ENCODE measurements at regions not wholly inside any gene's neighbourhood (a gene's known extent, or its start where the extent isn't known, plus 50 kb on each side); places are given as distances from the start of the nearest gene placed in this dataset.

DNA sequence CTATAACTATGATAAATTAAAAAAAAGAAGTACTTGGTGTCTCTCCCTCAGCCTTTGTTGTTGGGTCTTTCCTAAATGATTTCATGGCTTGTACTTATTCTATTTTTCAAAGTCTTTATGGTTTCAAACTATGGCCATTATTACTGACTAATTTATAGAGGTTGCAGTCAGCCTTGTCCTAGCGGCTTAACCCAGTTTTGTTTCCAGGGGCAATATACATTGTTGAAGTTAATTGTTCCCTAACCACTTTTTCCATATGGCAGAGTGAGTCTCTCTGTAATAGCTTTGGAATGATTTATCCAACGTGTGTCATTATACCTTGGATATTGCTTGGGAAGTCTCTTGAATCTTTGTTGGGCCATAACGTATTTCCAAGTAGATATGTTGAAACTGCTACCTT is 408.8 kb downstream of the HRH4 start:
- H3K4ac ChIP-seq (ENCODE audit: low read depth, low read length), result peak overlapping the region; percentile 54
- in situ Hi-C loops (cut with MboI; ENCODE audit: low sequenced_read_pairs) (no loop called here), dilution Hi-C loops (cut with HindIII; ENCODE audit: low sequenced_read_pairs, unreplicated experiment) (no loop called here), intact Hi-C loops (cut with micrococcal nuclease) (loop anchor here (2.0 to 10.0 kb wide), 5 partner anchors 77 to 268 kb away; no protein-coding TSS in a partner anchor)
- no peaks in the 10 kb centered on the region for H3K36me3 ChIP-seq (ENCODE audit: control insufficient read depth, insufficient read depth, low read length)
- H3K14ac ChIP-seq (replicated peaks; ENCODE audit: low read depth, low read length), result no peak overlapping the region
- no peak for TF ChIP-seq FOS (IDR thresholded peaks at IDR 0.05; ENCODE audit: low read depth, low read length)
- no peak for TF ChIP-seq NFE2L2 (IDR thresholded peaks at IDR 0.05; ENCODE audit: low read depth, low read length)
- TF ChIP-seq POLR2A (IDR thresholded peaks at IDR 0.05; ENCODE audit: low read depth, low read length), result no peak
- no peak for TF ChIP-seq SMC3 (IDR thresholded peaks at IDR 0.05; ENCODE audit: low read depth, low read length)
- TF ChIP-seq, protein P1, sequence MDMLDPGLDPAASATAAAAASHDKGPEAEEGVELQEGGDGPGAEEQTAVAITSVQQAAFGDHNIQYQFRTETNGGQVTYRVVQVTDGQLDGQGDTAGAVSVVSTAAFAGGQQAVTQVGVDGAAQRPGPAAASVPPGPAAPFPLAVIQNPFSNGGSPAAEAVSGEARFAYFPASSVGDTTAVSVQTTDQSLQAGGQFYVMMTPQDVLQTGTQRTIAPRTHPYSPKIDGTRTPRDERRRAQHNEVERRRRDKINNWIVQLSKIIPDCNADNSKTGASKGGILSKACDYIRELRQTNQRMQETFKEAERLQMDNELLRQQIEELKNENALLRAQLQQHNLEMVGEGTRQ (IDR thresholded peaks at IDR 0.05; ENCODE audit: low read depth, low read length), result no peak
- TF ChIP-seq, protein P2, sequence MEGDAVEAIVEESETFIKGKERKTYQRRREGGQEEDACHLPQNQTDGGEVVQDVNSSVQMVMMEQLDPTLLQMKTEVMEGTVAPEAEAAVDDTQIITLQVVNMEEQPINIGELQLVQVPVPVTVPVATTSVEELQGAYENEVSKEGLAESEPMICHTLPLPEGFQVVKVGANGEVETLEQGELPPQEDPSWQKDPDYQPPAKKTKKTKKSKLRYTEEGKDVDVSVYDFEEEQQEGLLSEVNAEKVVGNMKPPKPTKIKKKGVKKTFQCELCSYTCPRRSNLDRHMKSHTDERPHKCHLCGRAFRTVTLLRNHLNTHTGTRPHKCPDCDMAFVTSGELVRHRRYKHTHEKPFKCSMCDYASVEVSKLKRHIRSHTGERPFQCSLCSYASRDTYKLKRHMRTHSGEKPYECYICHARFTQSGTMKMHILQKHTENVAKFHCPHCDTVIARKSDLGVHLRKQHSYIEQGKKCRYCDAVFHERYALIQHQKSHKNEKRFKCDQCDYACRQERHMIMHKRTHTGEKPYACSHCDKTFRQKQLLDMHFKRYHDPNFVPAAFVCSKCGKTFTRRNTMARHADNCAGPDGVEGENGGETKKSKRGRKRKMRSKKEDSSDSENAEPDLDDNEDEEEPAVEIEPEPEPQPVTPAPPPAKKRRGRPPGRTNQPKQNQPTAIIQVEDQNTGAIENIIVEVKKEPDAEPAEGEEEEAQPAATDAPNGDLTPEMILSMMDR (conservative IDR thresholded peaks at IDR 0.05; ENCODE audit: low read depth, low read length), result no peak
- TF ChIP-seq BHLHE40 (IDR thresholded peaks at IDR 0.05; ENCODE audit: low read depth, low read length), result no peak
- peak overlapping the region; percentile 56 for H2BK20ac ChIP-seq (ENCODE audit: low read depth, low read length)
- no peak overlapping the region for H2AFZ ChIP-seq (replicated peaks; ENCODE audit: low read length, poor library complexity)
- H3K4me1 ChIP-seq (ENCODE audit: control insufficient read depth, insufficient read depth, low read length), result peaks cover 5% of the 10 kb centered on the region
- no peak for DNase-seq
- no peak overlapping the region; the same call in 2 of the 3 replicates for H2BK15ac ChIP-seq (ENCODE audit: low read depth, low read length)
- peak overlapping the region in 1 of 2 experiments; percentile 39; a peak in 3 of 4 replicates for H4K8ac ChIP-seq (ENCODE audit: low read depth in 2 of 2, low read length in 2 of 2)
- H3K4me3 ChIP-seq (ENCODE audit: insufficient read depth, low read depth, low read length), result no peak overlapping the region
- BruUV-seq (replicated peaks), result no TSS peak
- H3K4me2 ChIP-seq (ENCODE audit: low read depth, low read length), result no peak overlapping the region
- H3K79me1 ChIP-seq (ENCODE audit: low read depth in 1 of 2, low read length in 2 of 2), result 0 out of 4 replicates have a peak, but pooled peaks cover 0 to 3% of the 10 kb centered on the region in 2 experiments
- H3K56ac ChIP-seq (ENCODE audit: extremely low read depth, insufficient read depth, low read length), result peak overlapping the region; percentile 31; the same call in 1 of the 2 replicates
- no peaks in the 10 kb centered on the region for H3K27me3 ChIP-seq (ENCODE audit: control insufficient read depth, insufficient read depth, low read length)
- no peaks in the 10 kb centered on the region for H3K9me3 ChIP-seq (ENCODE audit: control insufficient read depth, insufficient read depth, low read length)
- CTCF ChIA-PET, result interaction anchor here (0.9 to 1.7 kb wide), 2 partner anchors 12 to 142 kb away, joined by 6 read pairs; no protein-coding TSS in a partner anchor
- no peak overlapping the region; the same call in 1 of the 2 replicates for H4K91ac ChIP-seq (ENCODE audit: insufficient read depth, low read depth, low read length)
- peak overlapping the region; percentile 70; the same call in 1 of the 2 replicates for H3K18ac ChIP-seq (ENCODE audit: low read depth, low read length)
- WGBS, 2 experiments (ENCODE audit: extremely low coverage in 2 of 2, insufficient read length in 1 of 2), result no CpG with 5 or more reads among the region's 3 CpGs
- H2BK5ac ChIP-seq (ENCODE audit: low read depth, low read length, poor library complexity, severe bottlenecking), result peak overlapping the region; percentile 73
- H4K20me1 ChIP-seq (ENCODE audit: insufficient read depth, low read length), result no peaks in the 10 kb centered on the region
- peak overlapping the region; percentile 13; the same call in 1 of the 2 replicates for H4K5ac ChIP-seq (ENCODE audit: low read depth, low read length)
- POLR2A ChIA-PET (ENCODE audit: unreplicated experiment), result interaction anchor here (0.6 to 0.7 kb wide), 2 partner anchors 210 to 294 kb away, joined by 3 read pairs; no protein-coding TSS in a partner anchor
- no peak overlapping the region for H3K23ac ChIP-seq (ENCODE audit: low read depth, low read length)
- H2AK9ac ChIP-seq (replicated peaks; ENCODE audit: low read depth, low read length, poor library complexity), result no peak overlapping the region
- ATAC-seq (ENCODE audit: low read depth), result peak; percentile 40
- no peak overlapping the region for H3K9ac ChIP-seq (ENCODE audit: low read depth, low read length)
- H3K9me1 ChIP-seq (ENCODE audit: insufficient read depth, low read length), result 0 out of 2 replicates have a peak, but pooled peaks cover 6% of the 10 kb centered on the region
- H2BK120ac ChIP-seq (ENCODE audit: low read depth, low read length), result peak overlapping the region; percentile 36
- no peak overlapping the region for H2AK5ac ChIP-seq (ENCODE audit: low read depth, low read length)
- peak overlapping the region; percentile 36; the same call in 1 of the 2 replicates for H3K27ac ChIP-seq (ENCODE audit: insufficient read depth, low read length)
